H1 (cell line): ENCODE measurements at regions not wholly inside any gene's neighbourhood (a gene's known extent, or its start where the extent isn't known, plus 50 kb on each side); places are given as distances from the start of the nearest gene placed in this dataset.

Experiments used
- CTCF ChIA-PET: fragments of 300-600 bp; sonication (Branson Sonifier 250); formaldehyde crosslinking; loops from one replicate; lab custom pipeline; 2021; ENCODE audit not compliant: partially characterized antibody; lab: Charles Lee
- POLR2A ChIA-PET: fragments of 300-600 bp; sonication (Branson Sonifier 250); formaldehyde crosslinking; loops from one replicate; lab custom pipeline; 2021; ENCODE audit warnings: inconsistent platforms; ENCODE audit not compliant: partially characterized antibody; lab: Charles Lee
- DNase-seq, 2 experiments: peaks; one replicate each; pipeline versions ENCODE4 v3.0.0 to v3.0.0-alpha.2; 2010 to 2022; ENCODE audit warnings: low spot score in 2 of 2, low read depth in 1 of 2, mixed read lengths in 1 of 2
- FAIRE-seq: peaks from 2 replicates; lab custom pipeline; 2011; peaks lifted over from hg19 to GRCh38; lab: Jason Lieb, UNC
- H2AFZ ChIP-seq: 2 replicates; pipeline ENCODE4 v1.8.1; 2012; ENCODE audit warnings: low read length, inconsistent platforms
- H2AK5ac ChIP-seq: 2 replicates; pipeline ENCODE4 v1.6.1; 2013; ENCODE audit warnings: low read depth, low read length
- H2BK120ac ChIP-seq: replicated peaks from 2 replicates; pipeline ENCODE3; 2013; ENCODE audit warnings: low read depth, low read length, inconsistent platforms
- H2BK12ac ChIP-seq: 2 replicates; pipeline ENCODE4 v1.6.1; 2013; ENCODE audit warnings: low read depth, low read length
- H2BK15ac ChIP-seq: 2 replicates; pipeline ENCODE4 v1.6.1; 2013; ENCODE audit warnings: low read length
- H2BK20ac ChIP-seq: 2 replicates; pipeline ENCODE4 v1.6.1; 2013; ENCODE audit warnings: low read length
- H2BK5ac ChIP-seq: 2 replicates; pipeline ENCODE4 v1.6.1; 2013; ENCODE audit warnings: low read depth, low read length
- H3K14ac ChIP-seq: 2 replicates; pipeline ENCODE4 v1.6.1; 2013; ENCODE audit warnings: inconsistent platforms; ENCODE audit not compliant: insufficient read length
- H3K18ac ChIP-seq: 2 replicates; pipeline ENCODE4 v1.6.1; 2013; ENCODE audit warnings: low read length; ENCODE audit errors: extremely low read depth
- H3K23ac ChIP-seq: 2 replicates; pipeline ENCODE4 v1.6.1; 2013; ENCODE audit warnings: inconsistent platforms; ENCODE audit not compliant: insufficient read length
- H3K23me2 ChIP-seq: 2 replicates; pipeline ENCODE4 v1.6.1; 2013; ENCODE audit warnings: low read depth, low read length
- H3K27ac ChIP-seq: 2 replicates; pipeline ENCODE4 v1.6.1; 2011; ENCODE audit warnings: low read depth, low read length, inconsistent platforms
- H3K27me3 ChIP-seq, 4 experiments: replicated peaks in 1 of 4; 1 replicate in 1 of 4; 2 replicates in 3 of 4; pipeline versions ENCODE4 v1.6.1 to v1.8.1; 2011 to 2013; ENCODE audit warnings: low read length in 3 of 4, mild to moderate bottlenecking in 3 of 4, inconsistent platforms in 2 of 4, mixed read lengths in 2 of 4, moderate library complexity in 1 of 4; ENCODE audit not compliant: control insufficient read depth in 3 of 4, insufficient read depth in 3 of 4; ENCODE audit errors: extremely low read depth in 1 of 4
- H3K36me3 ChIP-seq, 4 experiments: 2 replicates each; pipeline versions ENCODE4 v1.6.1 to v1.8.1; 2011 to 2013; ENCODE audit warnings: mild to moderate bottlenecking in 4 of 4, low read length in 3 of 4, moderate library complexity in 2 of 4, control low read depth in 1 of 4, inconsistent platforms in 1 of 4; ENCODE audit not compliant: insufficient read depth in 4 of 4, control insufficient read depth in 2 of 4
- H3K4ac ChIP-seq: replicated peaks from 2 replicates; pipeline ENCODE3; 2013; ENCODE audit warnings: low read length, low read depth, mixed read lengths, inconsistent platforms; ENCODE audit not compliant: insufficient read length
- H3K4me1 ChIP-seq, 4 experiments: replicated peaks in 1 of 4; 1 replicate in 1 of 4; 2 replicates in 3 of 4; pipeline versions ENCODE4 v1.6.1 to v1.8.1; 2011 to 2013; ENCODE audit warnings: low read length in 3 of 4, inconsistent platforms in 2 of 4, mixed read lengths in 1 of 4; ENCODE audit not compliant: insufficient read depth in 4 of 4, control insufficient read depth in 3 of 4
- H3K4me2 ChIP-seq, 2 experiments: 2 replicates each; pipeline versions ENCODE4 v1.6.1 to v1.8.1; 2011 to 2013; ENCODE audit warnings: low read depth in 2 of 2, low read length in 2 of 2, control low read depth in 1 of 2, inconsistent platforms in 1 of 2, mild to moderate bottlenecking in 1 of 2; ENCODE audit not compliant: insufficient read depth in 1 of 2
- H3K4me3 ChIP-seq, 4 experiments: fragments of 200-600, 300-600 bp in 1 of 4; sonication (generic), shearing (Covaris generic), sonication (Bioruptor Twin) in 1 of 4; 2 replicates each; pipeline versions ENCODE4 v1.5.1 to v1.8.1; 2011 to 2016; ENCODE audit warnings: low read length in 4 of 4, low read depth in 3 of 4, control low read depth in 2 of 4, inconsistent platforms in 2 of 4, mild to moderate bottlenecking in 2 of 4, mixed read lengths in 1 of 4, moderate library complexity in 1 of 4; ENCODE audit not compliant: insufficient read depth in 2 of 4; ENCODE audit errors: extremely low read depth in 1 of 4
- H3K56ac ChIP-seq: replicated peaks from 2 replicates; pipeline ENCODE3; 2013; ENCODE audit warnings: low read depth, mild to moderate bottlenecking, mixed read lengths, low read length, inconsistent platforms; ENCODE audit not compliant: insufficient read length
- H3K79me1 ChIP-seq: 2 replicates; pipeline ENCODE4 v1.6.1; 2013; ENCODE audit warnings: low read depth, low read length, control low read depth
- H3K79me2 ChIP-seq, 2 experiments: 2 replicates each; pipeline versions ENCODE4 v1.6.1 to v1.8.1; 2012 to 2013; ENCODE audit warnings: low read length in 2 of 2, mild to moderate bottlenecking in 2 of 2, inconsistent platforms in 1 of 2; ENCODE audit not compliant: insufficient read depth in 2 of 2, control insufficient read depth in 1 of 2
- H3K9ac ChIP-seq, 4 experiments: replicated peaks in 1 of 4; 1 replicate in 1 of 4; 2 replicates in 3 of 4; pipeline versions ENCODE4 v1.6.1 to v1.8.1; 2011 to 2013; ENCODE audit warnings: low read depth in 3 of 4, low read length in 3 of 4, control low read depth in 2 of 4, mild to moderate bottlenecking in 2 of 4, moderate library complexity in 2 of 4, inconsistent platforms in 1 of 4; ENCODE audit errors: extremely low read depth in 1 of 4
- H3K9me3 ChIP-seq, 2 experiments: 2 replicates each; pipeline versions ENCODE4 v1.6.1 to v1.8.1; 2012 to 2013; ENCODE audit warnings: mild to moderate bottlenecking in 2 of 2, moderate library complexity in 2 of 2, control low read depth in 1 of 2, inconsistent platforms in 1 of 2, low read depth in 1 of 2, low read length in 1 of 2, mixed read lengths in 1 of 2; ENCODE audit not compliant: insufficient read depth in 2 of 2
- H4K20me1 ChIP-seq, 2 experiments: replicated peaks in 1 of 2; 2 replicates each; pipeline versions ENCODE3 to v1.8.1; 2011 to 2013; ENCODE audit warnings: inconsistent platforms in 2 of 2, low read length in 2 of 2, mild to moderate bottlenecking in 1 of 2; ENCODE audit not compliant: insufficient read depth in 2 of 2, control insufficient read depth in 1 of 2
- H4K5ac ChIP-seq: 2 replicates; pipeline ENCODE4 v1.6.1; 2013; ENCODE audit warnings: low read length, low read depth, mixed read lengths, inconsistent platforms; ENCODE audit not compliant: insufficient read length
- H4K8ac ChIP-seq: 2 replicates; pipeline ENCODE4 v1.8.0; 2013; ENCODE audit warnings: mild to moderate bottlenecking, moderate library complexity, low read length, inconsistent platforms; ENCODE audit not compliant: insufficient read depth; ENCODE audit errors: extremely low read depth
- H4K91ac ChIP-seq: replicated peaks from 2 replicates; pipeline ENCODE3; 2013; ENCODE audit warnings: low read length, mixed read lengths, inconsistent platforms; ENCODE audit not compliant: insufficient read length
- ATF3 ChIP-seq: IDR thresholded peaks from 2 replicates; pipeline ENCODE4 v1.6.1; 2011; ENCODE audit warnings: low read depth, mild to moderate bottlenecking, low read length; ENCODE audit not compliant: insufficient read depth
- CREB1 ChIP-seq: IDR thresholded peaks from 2 replicates; pipeline ENCODE4 v1.6.1; 2012; ENCODE audit warnings: inconsistent platforms
- EGR1 ChIP-seq: IDR thresholded peaks from 2 replicates; pipeline ENCODE4 v1.6.1; 2011; ENCODE audit warnings: low read depth, low read length, borderline replicate concordance
- HDAC6 ChIP-seq: IDR thresholded peaks from one replicate; pipeline ENCODE4 v1.7.1; 2012; ENCODE audit warnings: low read depth, mild to moderate bottlenecking, inconsistent platforms, low read length, moderate library complexity
- KDM4A ChIP-seq: IDR thresholded peaks from one replicate; pipeline ENCODE4 v1.7.1; 2012; ENCODE audit warnings: low read depth, mild to moderate bottlenecking, moderate library complexity, low read length, inconsistent platforms; ENCODE audit not compliant: severe bottlenecking
- MAFK ChIP-seq: IDR thresholded peaks from 2 replicates; pipeline ENCODE4 v1.6.1; 2012; ENCODE audit warnings: low read depth, mild to moderate bottlenecking, improper control_type of control experiment, low read length
- POU5F1 ChIP-seq: IDR thresholded peaks from 2 replicates; pipeline ENCODE4 v1.6.1; 2011; ENCODE audit warnings: low read depth, mild to moderate bottlenecking, low read length, moderate library complexity
- SIN3A ChIP-seq, 2 experiments: IDR thresholded peaks in 1 of 2; conservative IDR thresholded peaks in 1 of 2; 2 replicates each; pipeline ENCODE4 v1.6.1; 2011 to 2012; ENCODE audit warnings: low read length in 2 of 2, improper control_type of control experiment in 1 of 2, low read depth in 1 of 2, mild to moderate bottlenecking in 1 of 2
- SP4 ChIP-seq: IDR thresholded peaks from 2 replicates; pipeline ENCODE4 v1.6.1; 2012; ENCODE audit warnings: low read length, inconsistent platforms
- TBP ChIP-seq: IDR thresholded peaks from 2 replicates; pipeline ENCODE4 v1.6.1; 2011; ENCODE audit warnings: low read depth, low read length, improper control_type of control experiment
- YY1 ChIP-seq: IDR thresholded peaks from 2 replicates; pipeline ENCODE4 v1.6.1; 2011; ENCODE audit warnings: low read depth, mild to moderate bottlenecking, low read length
- WGBS, 2 experiments: shearing (Covaris generic) in 1 of 2; methylation state at CpG; one replicate each; pipeline versions ENCODE4 v1.1.6 to v1.1.7; 2013 to 2015; ENCODE audit warnings: low lambda C conversion rate in 2 of 2, mixed read lengths in 2 of 2, inconsistent platforms in 1 of 2, low coverage in 1 of 2, missing lambda C conversion rate in 1 of 2; ENCODE audit not compliant: insufficient replicate concordance in 2 of 2, insufficient coverage in 1 of 2, insufficient read length in 1 of 2; ENCODE audit errors: extremely low coverage in 1 of 2, missing lambda C conversion rate in 1 of 2; 5-methylcytosine and 5-hydroxymethylcytosine counted together

GRCh38 chr22:34099278-34099677 is 179.0 kb upstream of the LARGE1 start:
- H2AK5ac ChIP-seq = no peak overlapping the region
- no peaks in the 10 kb centered on the region; a peak in 1 of 7 replicates for H3K27me3 ChIP-seq
- H2BK5ac ChIP-seq = no peak overlapping the region
- no peak overlapping the region for H3K56ac ChIP-seq
- no peak overlapping the region for H2BK12ac ChIP-seq
- no peak overlapping the region for H3K9ac ChIP-seq
- H3K27ac ChIP-seq = no peak overlapping the region
- no peaks in the 10 kb centered on the region for H3K79me1 ChIP-seq
- no peak overlapping the region for H2BK15ac ChIP-seq
- no peak for DNase-seq
- no peaks in the 10 kb centered on the region for H3K36me3 ChIP-seq
- no peak overlapping the region for H2BK120ac ChIP-seq
- WGBS, 2 experiments = 0% methylated on average over 1 of the region's 1 CpG; no CpG with 5 or more reads in 1 of the 2 experiments
- peak overlapping the region; percentile 70; the same call in 1 of the 2 replicates for H2AFZ ChIP-seq
- H4K8ac ChIP-seq = no peak overlapping the region
- no peak overlapping the region for H3K4ac ChIP-seq
- no peak overlapping the region for H3K23ac ChIP-seq
- H3K23me2 ChIP-seq = no peaks in the 10 kb centered on the region
- no peak overlapping the region for H2BK20ac ChIP-seq
- no peaks in the 10 kb centered on the region for H4K20me1 ChIP-seq
- no peak overlapping the region for H3K4me3 ChIP-seq
- H3K14ac ChIP-seq = no peak overlapping the region
- no peaks in the 10 kb centered on the region for H3K79me2 ChIP-seq
- peaks cover 0 to 2% (median 0%) of the 10 kb centered on the region in 4 experiments; a peak in 2 of 7 replicates for H3K4me1 ChIP-seq
- ChIA-PET CTCF (interaction anchor here (1.1 to 1.4 kb wide), 3 partner anchors 11 to 175 kb away, joined by 3 to 4 read pairs (median 3); no protein-coding TSS in a partner anchor), POLR2A (no interaction called here)
- H4K91ac ChIP-seq = no peak overlapping the region
- no peak overlapping the region for H4K5ac ChIP-seq
- TF ChIP-seq EGR1 (no peak), HDAC6 (no peak), SIN3A (conservative IDR thresholded peaks at IDR 0.05 in 1 of 2, IDR thresholded peaks at IDR 0.05 in 1 of 2; ENCODE audit: low read depth in 1 of 2, low read length in 2 of 2) (no peak), TBP (no peak), YY1 (no peak), POU5F1 (no peak), ATF3 (no peak), KDM4A (no peak), MAFK (no peak), SP4 (no peak), CREB1 (no peak)
- H3K9me3 ChIP-seq = no peaks in the 10 kb centered on the region
- no peak for FAIRE-seq
- peak overlapping the region in 1 of 2 experiments; percentile 14; a peak in 1 of 4 replicates for H3K4me2 ChIP-seq
- no peak overlapping the region for H3K18ac ChIP-seq
